PC-9 (cell line): ENCODE measurements at regions not wholly inside any gene's neighbourhood (a gene's known extent, or its start where the extent isn't known, plus 50 kb on each side); places are given as distances from the start of the nearest gene placed in this dataset.

Source experiments
- CTCF ChIP-seq: fragments of 200-600 bp; sonication (generic); conservative IDR thresholded peaks from 2 replicates; pipeline ENCODE4 v1.6.1; 2017; ENCODE audit warnings: mixed run types, antibody characterized with exemption, mild to moderate bottlenecking, moderate library complexity
- EZH2 ChIP-seq: fragments of 200-600 bp; sonication (generic); IDR thresholded peaks from 2 replicates; pipeline ENCODE4 v1.8.0; 2017; ENCODE audit warnings: antibody characterized with exemption, low read depth

DNA sequence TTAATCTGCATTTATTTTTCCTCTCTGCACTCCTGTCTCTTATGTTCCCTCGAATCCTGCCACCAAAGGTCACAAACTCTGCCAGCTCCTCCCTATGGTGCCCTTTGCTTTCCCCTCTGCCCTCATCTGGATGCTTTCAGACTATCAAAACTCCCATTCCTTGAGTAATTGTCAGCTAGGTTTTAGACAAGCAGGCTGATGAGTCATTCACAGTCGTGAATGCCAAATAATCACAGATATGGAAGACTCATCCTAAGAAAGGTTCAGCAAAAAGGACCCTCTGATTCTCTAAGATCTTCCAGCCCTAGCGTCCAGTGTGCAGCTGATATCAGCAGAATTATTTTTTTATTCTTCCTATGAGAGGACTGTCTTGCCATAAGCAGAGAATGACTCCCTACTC lies 104.5 kb upstream of the NUDT12 start:
- TF ChIP-seq EZH2 (no peak), CTCF (no peak)
